DMS53 (cell line): ENCODE measurements at regions not wholly inside any gene's neighbourhood (a gene's known extent, or its start where the extent isn't known, plus 50 kb on each side); places are given as distances from the start of the nearest gene placed in this dataset.
"Not testable (repeated sequence)": the region's sequence is repeated elsewhere in the genome, so short reads cannot be mapped to it uniquely, and the experiment has no call there.

Source experiments
- DNase-seq: peaks from one replicate; lab custom pipeline; 2025; lab: John Stamatoyannopoulos, UW

DNA sequence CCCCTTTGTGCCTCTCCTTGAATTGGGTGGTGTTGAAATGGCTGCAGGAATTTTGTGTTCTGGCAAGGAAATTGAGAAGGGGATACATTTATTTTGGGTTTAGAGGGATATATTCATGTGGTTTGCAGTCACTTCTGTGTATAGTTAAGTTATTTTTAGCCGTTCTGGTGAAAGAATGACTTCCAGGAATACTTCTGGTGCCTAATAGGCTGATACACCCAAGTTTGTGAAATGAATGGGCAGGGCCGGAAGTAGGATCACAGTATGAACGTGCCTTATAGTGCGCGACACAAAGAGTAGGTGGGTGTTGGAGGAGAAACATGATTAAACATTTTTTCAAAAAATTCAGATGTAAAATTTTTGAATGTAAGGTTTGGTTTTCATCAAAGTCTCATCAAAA lies 168.6 kb upstream of the ATP5MC3 start:
- no peak for DNase-seq

DNA sequence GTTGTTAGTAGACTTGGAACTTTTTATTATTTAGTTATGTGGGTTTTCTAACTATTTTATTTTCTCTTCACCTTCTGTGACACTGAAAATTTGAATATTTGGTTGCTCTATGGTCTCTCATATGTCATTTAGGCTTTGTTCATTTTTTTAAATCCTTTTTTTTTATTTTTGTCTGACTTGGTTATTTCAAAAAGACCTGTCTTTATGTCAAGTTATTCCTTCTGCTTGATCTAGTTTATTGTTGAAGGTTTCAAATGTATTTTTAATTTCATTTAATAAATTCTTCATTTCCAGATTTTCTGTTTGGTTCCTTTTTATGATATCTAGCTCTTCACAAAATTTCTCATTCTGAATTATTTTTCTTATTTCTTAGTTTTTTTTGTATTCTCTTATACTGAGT lies 160.6 kb upstream of the ATP5MC3 start:
- DNase-seq = no peak

DNA sequence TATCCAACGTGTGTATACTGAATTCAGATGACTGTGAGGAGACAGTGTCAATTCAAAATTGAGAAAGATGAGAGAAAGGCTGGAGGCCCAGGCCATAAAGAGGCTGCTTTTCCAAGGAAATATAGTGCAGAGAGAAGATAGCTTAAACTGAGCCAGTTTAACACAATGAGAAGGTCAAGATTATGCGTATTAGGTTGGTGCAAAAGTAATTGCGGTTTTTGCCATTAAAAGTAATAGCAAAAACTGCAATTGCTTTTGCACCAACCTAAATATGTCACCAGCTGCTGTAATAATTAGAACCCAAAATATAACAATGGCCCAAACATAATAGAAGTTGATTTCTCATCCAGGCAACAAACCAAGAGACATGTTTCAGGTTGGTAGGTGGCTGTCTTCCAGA lies 148.7 kb upstream of the ATP5MC3 start:
- no peak for DNase-seq

DNA sequence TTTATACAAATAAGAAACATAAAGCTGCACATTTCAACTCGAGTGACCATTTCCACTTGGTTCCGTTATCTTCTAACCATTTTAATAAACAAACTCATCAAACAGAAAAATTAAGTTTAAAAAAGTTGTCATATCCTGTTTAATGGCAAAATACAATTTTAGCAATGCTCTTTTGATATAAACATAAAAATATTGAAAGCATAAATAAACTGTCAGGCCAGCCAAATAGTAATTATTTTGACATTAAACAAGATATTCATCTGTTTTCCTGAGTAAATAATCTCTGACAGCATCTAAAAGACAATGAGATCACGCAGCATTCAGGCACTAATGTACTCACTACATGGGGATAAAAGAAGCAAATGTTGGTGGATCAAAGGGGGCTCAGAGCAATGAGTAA lies 145.3 kb upstream of the ATP5MC3 start:
- no peak for DNase-seq

DNA sequence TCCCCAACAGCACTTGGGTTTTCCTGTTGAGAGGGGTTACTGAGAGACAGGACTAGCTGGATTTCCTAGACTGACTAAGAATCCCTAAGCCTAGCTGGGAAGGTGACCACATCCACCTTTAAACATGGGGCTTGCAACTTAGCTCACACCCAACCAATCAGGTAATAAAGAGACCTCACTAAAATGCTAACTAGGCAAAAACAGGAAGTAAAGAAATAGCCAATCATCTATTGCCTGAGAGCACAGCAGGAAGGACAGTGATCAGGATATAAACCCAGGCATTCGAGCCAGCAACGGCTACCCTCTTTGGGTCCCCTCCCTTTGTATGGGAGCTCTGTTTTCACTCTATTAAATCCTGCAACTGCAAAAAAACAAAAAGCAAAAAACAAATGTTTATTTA lies 144.7 kb upstream of the ATP5MC3 start:
- DNase-seq = not testable (repeated sequence)

DNA sequence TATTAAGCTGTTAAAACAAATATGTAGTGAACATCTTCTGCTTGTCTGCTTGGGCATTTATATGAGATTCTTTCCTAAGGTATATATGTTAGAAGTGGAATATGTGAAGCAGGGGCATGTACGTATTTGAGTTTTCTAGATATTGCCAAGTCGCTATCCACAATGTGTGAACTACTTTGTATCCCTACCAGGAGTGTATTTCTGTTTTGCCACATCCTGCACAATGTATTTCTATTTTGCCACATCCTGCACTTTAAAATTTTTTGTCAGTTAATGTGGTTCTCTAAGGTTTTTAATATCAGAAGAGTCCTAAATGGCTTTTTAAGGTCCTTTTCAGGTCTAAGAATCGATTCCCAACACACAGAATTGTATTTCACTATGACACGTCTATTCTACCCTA lies 141.7 kb upstream of the ATP5MC3 start:
- no peak for DNase-seq

DNA sequence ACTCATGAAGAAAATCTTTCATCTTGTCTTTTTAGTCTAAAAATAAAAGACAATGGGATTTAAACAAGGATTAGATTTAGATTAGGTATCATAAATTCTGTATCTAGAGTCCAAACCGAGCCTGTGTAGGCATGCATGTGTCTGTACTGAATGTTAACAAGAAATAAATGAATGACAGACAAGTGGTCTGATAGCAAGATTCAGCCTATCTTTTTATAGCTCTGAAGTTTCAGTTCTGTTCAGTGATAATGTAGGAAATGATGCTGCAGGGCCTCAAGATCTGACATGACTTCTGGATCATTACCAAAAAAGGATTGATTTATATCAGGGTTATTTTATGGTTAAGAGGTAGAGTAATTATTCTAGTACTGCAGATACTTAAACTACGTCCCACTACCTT lies 137.0 kb upstream of the ATP5MC3 start:
- DNase-seq = no peak

DNA sequence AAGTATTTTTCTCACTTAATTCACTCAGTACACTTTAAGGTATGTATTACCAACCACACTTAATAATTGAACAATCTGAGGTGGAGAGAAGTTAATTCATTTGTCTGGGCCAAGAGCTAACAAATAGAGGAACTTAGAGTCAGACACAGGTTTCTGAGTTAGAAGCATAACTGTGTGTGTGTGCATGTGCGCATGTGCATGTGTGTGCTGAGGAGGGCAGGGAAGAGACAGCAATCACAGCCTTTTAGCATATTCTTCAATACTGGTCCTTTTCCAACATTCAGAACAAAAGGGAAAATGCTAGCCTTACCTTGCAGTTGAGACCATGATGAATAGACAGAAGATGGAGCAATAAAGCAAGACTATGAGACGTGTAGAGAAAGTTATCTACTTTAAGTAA lies 136.2 kb upstream of the ATP5MC3 start:
- DNase-seq = no peak

DNA sequence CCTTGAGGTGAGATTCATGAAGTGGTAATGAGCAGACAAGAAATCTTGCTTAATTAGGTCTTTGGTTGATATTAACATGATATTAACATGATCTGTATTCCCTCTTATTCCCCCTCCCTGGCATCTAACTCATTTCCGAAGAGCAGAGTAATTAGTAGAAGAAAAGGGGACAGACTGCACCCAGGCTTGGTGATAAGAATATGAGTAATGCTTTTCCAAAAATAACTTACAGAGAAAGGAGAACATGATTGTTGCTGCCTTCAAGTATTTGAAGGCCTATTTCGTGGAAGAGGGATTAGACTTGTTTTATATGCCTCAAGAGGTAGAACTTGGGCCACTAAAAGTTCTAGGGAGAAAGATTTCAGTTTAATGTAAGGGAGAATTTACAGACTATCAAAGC lies 130.6 kb upstream of the ATP5MC3 start:
- no peak for DNase-seq

DNA sequence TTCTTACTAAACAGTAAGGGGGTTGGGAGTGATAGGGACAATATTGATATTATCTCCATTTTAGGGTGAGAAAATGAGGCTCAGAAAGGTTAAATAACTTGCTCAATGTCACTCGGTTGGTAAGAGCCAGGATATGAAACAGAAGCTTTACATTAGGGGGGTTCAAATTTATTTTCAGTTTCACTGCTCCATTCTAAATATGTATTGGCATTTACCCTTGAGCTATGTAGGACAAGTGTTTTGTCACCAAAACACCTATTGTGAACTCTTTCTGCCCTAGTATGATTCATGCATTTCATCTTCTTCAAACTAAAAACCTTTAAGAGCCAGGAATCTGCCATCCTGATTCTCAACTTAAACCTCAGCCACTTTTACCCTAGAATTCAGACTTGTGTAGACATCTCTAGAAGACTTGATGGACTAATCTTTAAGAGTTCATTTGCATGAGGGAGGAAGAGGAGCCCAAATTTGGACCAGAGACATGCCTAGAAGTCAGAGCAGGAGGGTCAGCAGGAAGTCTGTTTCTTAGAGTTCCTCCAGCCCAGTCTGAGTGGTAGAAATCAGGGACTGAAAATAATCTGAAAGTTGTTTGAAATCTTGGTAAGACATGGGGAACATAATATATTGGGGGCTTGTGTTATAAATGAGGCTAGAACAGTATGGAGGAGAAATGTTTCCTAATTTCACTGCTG lies 129.4 kb upstream of the ATP5MC3 start:
- no peak for DNase-seq

DNA sequence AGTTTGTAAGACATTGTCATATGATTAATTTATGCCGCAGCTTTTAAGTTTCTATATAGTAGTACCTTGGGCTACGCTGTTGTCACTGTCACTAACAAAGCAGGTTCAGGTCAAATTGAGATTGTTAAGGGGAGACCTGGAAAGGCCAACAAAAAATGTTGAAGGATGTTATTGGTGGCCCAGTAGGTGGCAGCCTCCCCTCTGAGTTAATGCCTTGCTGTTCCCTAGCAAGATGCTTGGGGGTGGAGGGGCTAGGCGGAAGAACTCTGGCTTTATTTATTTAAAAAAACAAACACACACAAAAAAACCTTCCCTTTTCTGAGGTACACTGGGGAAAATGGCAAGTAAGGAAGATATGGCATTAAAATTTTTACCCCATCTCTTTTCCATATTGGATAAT lies 128.3 kb upstream of the ATP5MC3 start:
- DNase-seq = peak; percentile 82

DNA sequence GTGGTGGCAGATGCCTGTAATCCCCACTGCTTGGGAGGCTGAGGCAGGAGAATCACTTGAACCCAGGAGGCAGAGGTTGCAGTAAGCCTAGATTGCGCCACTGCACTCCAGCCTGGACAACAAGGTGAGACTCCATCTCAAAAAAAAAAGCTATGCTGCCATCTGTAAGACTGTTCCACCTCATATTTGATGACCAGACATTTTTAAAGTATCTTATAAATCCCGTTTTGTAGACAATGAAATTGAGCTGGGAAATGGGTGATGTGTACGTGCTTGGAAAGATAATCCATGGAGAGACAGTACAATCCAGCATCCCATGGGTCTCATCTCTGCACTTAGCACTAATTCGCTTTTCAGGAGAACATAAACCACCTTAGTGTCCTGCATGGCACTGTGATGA lies 126.5 kb upstream of the ATP5MC3 start:
- DNase-seq = no peak

DNA sequence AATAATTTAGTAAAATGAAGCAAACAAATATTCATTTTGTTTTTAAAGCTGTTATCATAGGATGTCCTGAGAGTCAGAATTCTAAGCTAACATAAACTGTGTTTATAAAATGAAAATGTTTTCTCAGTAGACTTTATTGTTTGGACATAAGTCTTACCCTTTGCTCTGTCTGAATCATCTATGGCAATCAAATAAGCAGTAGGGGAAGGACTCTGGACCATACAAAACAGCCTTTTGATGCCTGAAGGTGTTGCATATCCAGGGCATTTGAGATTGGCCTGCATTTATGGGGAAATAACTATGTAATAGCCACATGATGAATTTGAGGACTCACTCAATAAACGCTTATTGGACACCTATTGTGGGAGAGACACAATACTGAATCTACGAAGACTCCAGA lies 123.0 kb upstream of the ATP5MC3 start:
- no peak for DNase-seq

DNA sequence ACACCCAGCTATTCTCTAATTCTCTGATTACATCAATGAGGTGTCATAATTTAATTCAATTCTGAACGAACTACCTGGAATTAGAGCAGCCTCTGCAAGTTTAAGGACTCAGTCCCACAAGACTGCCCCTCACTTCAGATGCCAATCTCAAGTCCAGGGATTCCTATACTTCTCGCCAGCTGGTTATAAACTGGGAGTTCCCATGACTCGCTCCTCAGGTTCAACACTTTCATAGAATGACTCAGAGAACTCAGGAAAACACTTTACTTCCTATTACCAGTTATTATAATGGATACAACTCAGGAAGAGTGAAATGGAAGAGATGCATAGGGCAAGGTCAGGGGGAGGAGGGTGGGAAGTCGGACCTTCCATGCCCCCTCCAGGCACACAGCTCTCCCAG lies 112.3 kb upstream of the ATP5MC3 start:
- peak; percentile 57 for DNase-seq

DNA sequence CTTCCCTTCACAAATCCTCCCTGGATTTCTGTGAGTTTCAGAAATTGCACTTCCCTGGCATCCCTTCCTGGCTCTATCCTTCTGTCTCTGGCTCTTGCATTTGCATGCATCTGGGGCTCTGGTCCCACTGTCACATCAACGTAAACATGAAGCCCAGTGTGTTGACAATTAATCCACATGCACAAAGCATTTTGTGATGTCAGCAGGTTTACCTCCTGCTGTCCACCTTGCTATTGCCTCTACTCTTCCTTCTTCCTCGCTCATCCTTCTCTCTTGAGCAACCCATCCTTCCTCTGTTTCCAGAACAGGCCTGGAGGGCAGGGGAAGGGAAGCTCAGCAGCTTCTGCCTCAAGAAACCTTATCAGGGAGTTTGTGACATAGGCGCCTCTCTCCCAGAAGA lies 111.7 kb upstream of the ATP5MC3 start:
- no peak for DNase-seq

DNA sequence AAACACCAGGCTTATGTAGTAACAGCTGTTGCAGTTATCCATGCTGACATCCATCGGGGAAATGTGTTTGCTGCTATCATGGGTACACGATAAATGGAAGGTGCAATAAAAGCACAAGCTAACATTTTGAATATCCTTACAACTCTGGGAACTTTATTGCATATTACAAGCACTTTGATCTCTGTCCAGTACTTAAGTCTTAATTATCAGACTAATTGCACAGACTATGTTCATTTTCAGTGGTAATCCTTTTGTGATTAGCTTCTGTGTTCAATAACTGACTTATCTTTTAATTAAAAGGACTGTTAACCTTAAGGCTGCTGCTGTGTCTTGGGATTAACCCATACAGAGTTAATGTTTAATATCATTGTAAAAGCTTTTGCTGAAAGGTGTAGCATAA lies 101.4 kb upstream of the ATP5MC3 start:
- no peak for DNase-seq

DNA sequence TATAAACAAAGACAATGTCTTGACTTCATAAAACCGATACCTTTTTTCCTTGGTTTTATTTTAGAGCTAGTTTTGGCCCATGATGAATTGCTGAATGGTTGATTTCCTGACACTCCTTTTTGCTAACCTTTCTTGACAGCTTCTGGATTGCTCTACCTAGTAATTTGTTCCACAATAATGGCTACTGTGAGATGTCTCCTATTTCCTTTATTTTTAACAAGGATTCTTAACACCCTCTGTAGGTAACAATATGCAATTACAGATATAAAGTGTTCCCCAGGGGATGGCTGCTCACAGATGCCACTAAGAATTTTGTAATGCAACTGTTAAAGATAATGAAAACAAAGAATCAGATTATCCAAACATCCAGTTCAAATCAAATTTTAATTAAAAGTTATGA lies 100.8 kb upstream of the ATP5MC3 start:
- DNase-seq = peak; percentile 81

DNA sequence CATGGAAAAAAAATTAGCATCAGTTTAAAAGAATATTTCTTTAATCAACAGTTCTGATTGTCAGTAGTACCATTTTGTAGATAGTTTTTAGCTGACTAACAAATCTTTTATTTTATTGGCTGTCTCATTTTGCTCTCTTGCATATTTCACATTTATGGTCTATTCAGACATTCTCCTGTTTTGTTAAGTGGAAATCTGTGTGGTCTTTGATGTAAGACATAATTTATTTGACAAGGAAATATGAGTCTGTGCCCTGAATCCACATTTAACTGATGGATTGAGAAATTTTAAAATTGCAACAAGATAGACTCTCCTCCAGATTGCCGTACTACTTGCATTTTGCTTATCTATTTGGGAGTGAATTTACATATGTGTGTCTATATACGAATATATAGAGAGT lies 96.3 kb upstream of the ATP5MC3 start:
- DNase-seq = no peak

DNA sequence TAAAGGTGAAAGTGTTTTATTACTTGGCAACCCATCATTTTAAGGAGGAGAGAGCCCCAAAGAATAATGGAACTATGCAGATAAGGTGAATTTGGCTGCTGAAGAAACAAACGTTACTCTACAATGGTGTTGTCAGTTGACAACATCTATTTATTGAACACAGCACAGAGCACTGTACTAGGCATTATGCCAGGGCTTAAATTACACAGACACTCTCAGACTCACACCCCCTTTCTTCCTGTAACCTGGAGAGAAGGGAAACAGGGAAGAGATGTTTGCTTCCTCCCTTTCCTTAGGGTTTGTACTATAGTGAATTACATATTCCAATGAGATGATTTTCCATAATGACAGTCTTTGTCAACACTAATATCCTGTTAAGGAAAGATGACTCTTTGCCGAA lies 94.0 kb upstream of the ATP5MC3 start:
- DNase-seq = peak; percentile 15

DNA sequence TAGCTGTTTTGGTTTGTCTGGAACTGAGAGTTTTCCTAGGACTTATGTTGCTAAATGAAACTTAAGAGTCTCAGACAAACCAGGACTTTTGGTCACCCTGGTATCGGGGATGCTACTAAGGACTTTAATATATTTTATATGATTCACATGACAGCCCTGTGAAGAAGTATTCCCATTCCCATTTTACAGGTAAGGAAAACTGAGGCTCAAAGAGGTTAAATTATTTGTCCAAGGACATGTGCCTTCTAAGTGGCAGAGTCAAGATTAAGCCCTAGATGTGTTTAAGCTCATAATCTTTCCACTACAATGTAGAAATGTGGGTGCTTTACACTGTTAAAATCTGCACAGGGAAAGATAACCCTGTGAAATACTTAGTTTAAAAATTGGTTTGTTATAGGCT lies 77.7 kb upstream of the ATP5MC3 start:
- no peak for DNase-seq

DNA sequence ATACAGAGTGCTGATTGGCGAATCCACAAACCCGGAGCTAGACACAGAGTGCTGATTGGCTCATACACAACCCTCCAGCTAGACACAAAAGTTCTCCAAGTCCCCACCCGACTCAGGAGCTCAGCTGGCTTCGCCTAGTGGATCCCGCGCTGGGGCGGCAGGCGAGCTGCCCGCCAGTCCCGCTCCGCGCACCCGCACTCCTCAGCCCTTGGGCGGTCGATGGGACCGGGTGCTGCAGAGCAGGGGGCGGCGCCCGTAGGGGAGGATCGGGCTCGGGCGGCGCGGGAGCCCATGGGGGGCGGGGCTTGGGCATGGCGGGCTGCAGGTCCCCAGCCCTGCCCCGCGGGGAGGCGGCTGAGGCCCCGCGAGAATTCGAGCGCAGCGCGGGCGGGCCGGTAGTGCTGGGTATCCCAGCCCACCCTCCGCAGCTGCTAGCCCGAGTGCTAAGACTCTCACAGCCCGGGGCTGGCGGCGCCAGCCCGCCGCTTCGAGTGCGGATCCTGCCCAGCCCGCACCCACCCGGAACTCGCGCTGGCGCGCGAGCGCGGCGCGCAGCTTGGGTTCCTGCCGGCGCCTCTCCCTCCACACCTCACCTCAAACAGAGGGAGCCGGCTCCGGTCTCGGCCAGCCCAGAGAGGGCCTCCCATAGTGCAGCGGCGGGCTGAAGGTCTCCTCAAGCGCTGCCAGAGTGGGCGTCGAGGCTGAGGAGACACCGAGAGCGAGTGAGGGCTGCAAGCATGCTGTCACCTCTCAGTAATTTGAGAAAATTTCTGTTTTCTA lies 75.5 kb upstream of the ATP5MC3 start:
- DNase-seq = no peak

DNA sequence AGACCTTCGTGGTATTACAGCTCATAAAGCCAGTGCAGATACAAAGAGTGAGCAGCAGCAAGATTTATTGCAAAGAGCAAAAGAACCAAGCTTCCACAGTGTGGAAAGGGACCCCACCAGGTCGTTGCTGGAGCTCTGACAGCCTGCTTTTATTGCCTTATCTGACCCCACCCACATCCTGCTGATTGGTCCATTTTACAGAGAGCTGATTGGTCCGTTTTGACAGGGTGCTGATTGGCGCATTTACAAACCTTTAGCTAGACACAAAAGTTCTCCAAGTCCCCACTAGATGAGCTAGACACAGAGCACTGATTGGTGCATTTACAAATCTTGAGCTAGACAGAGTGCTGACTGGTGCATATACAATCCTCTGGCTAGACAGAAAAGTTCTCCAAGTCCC lies 74.9 kb upstream of the ATP5MC3 start:
- DNase-seq = not testable (repeated sequence)

DNA sequence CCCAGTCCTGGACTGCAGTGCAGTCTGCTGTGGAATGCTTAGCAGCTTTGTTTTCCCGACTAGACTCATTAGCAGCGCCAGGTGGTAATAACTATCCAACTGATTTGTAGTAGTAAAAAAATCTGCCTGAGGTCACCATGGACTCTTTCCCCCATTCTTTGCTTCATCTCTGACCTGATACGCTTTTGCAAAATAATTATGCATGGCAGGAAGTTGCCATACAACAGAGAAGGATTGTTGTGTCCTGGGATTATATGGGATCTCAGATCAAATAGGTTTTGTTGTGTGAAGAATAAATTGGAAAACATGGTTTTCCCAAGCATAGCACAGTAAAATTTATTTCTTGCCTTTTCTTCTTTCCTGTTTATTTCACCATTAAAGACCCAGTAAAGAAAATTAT lies 72.4 kb upstream of the ATP5MC3 start:
- DNase-seq = no peak
